IPS DF 19.7 (cell line): ENCODE measurements at regions not wholly inside any gene's neighbourhood (a gene's known extent, or its start where the extent isn't known, plus 50 kb on each side); places are given as distances from the start of the nearest gene placed in this dataset.

ENCODE experiments used
- DNase-seq: peaks from one replicate; pipeline ENCODE4 v3.0.0-alpha.2; 2013; ENCODE audit warnings: low read depth, low spot score

GRCh38 chr16:64412578-64413280 lies 709.1 kb downstream of the CDH11 start:
- DNase-seq = no peak

- DNase-seq = no peak
Observed at GRCh38 chr16:64410306-64410705, 711.6 kb downstream of the CDH11 start.

- no peak for DNase-seq
Observed at GRCh38 chr16:64409783-64410210, 712.1 kb downstream of the CDH11 start.

- no peak for DNase-seq
Observed at GRCh38 chr16:64408699-64409098, 713.2 kb downstream of the CDH11 start.

GRCh38 chr16:64406770-64407181 lies 715.1 kb downstream of the CDH11 start:
- no peak for DNase-seq

GRCh38 chr16:64403352-64403751 lies 718.5 kb downstream of the CDH11 start:
- no peak for DNase-seq

GRCh38 chr16:64398793-64399192 lies 723.1 kb downstream of the CDH11 start:
- no peak for DNase-seq

GRCh38 chr16:64397945-64398508 lies 723.8 kb downstream of the CDH11 start:
- DNase-seq = no peak

GRCh38 chr16:64397042-64397441 lies 724.8 kb downstream of the CDH11 start:
- DNase-seq = no peak

- no peak for DNase-seq
Observed at GRCh38 chr16:64394061-64394460, 727.8 kb downstream of the CDH11 start.

GRCh38 chr16:64392456-64392855 lies 729.4 kb downstream of the CDH11 start:
- no peak for DNase-seq

GRCh38 chr16:64391063-64391600 lies 730.7 kb downstream of the CDH11 start:
- DNase-seq = no peak

GRCh38 chr16:64390102-64390501 lies 731.8 kb downstream of the CDH11 start:
- no peak for DNase-seq

- no peak for DNase-seq
Observed at GRCh38 chr16:64384636-64385035, 737.2 kb downstream of the CDH11 start.

GRCh38 chr16:64381979-64382378 lies 739.9 kb downstream of the CDH11 start:
- DNase-seq = no peak

- no peak for DNase-seq
Observed at GRCh38 chr16:64380751-64381150, 741.1 kb downstream of the CDH11 start.

- no peak for DNase-seq
Observed at GRCh38 chr16:64375391-64375980, 746.4 kb downstream of the CDH11 start.

GRCh38 chr16:64370112-64370511 lies 751.8 kb downstream of the CDH11 start:
- DNase-seq = no peak

- DNase-seq = no peak
Observed at GRCh38 chr16:64365448-64365931, 756.4 kb downstream of the CDH11 start.

- no peak for DNase-seq
Observed at GRCh38 chr16:64364894-64365293, 757.0 kb downstream of the CDH11 start.

- DNase-seq = no peak
Observed at GRCh38 chr16:64364416-64364815, 757.4 kb downstream of the CDH11 start.

- no peak for DNase-seq
Observed at GRCh38 chr16:64364016-64364415, 757.8 kb downstream of the CDH11 start.

GRCh38 chr16:64363039-64363438 lies 758.8 kb downstream of the CDH11 start:
- no peak for DNase-seq
